Keratinocyte (primary cell): ENCODE measurements at regions not wholly inside any gene's neighbourhood (a gene's known extent, or its start where the extent isn't known, plus 50 kb on each side); places are given as distances from the start of the nearest gene placed in this dataset.

Experiments used
- DNase-seq: peaks from one replicate; pipeline ENCODE4 v3.0.0-alpha.2; 2011; ENCODE audit warnings: low read depth, missing footprints, low spot score
- FAIRE-seq: peaks from 2 replicates; lab custom pipeline; 2011; peaks lifted over from hg19 to GRCh38; lab: Jason Lieb, UNC
- H2AFZ ChIP-seq: 2 replicates; pipeline ENCODE4 v1.6.0; 2012; ENCODE audit warnings: low read length, control low read depth, inconsistent platforms; ENCODE audit not compliant: control insufficient read depth
- H3K27ac ChIP-seq: 2 replicates; pipeline ENCODE4 v1.5.1; 2011; ENCODE audit warnings: low read length; ENCODE audit not compliant: control insufficient read depth, insufficient read depth
- H3K27me3 ChIP-seq: 3 replicates; pipeline ENCODE4 v1.6.0; 2011; ENCODE audit warnings: low read length; ENCODE audit not compliant: control insufficient read depth, insufficient read depth; ENCODE audit errors: extremely low read depth
- H3K36me3 ChIP-seq, 2 experiments: 2 replicates in 1 of 2; 3 replicates in 1 of 2; pipeline ENCODE4 v1.5.1; 2011; ENCODE audit warnings: low read length in 2 of 2, mild to moderate bottlenecking in 1 of 2; ENCODE audit not compliant: control insufficient read depth in 2 of 2, insufficient read depth in 2 of 2; ENCODE audit errors: extremely low read depth in 1 of 2
- H3K4me1 ChIP-seq: 3 replicates; pipeline ENCODE4 v1.5.1; 2011; ENCODE audit warnings: low read length; ENCODE audit not compliant: control insufficient read depth, insufficient read depth; ENCODE audit errors: extremely low read depth
- H3K4me2 ChIP-seq: 3 replicates; pipeline ENCODE4 v1.6.0; 2011; ENCODE audit warnings: low read depth, low read length; ENCODE audit not compliant: control insufficient read depth, insufficient read depth; ENCODE audit errors: extremely low read depth
- H3K4me3 ChIP-seq, 3 experiments: fragments of 200-600 bp in 1 of 3; sonication (generic) in 1 of 3; 2 replicates in 2 of 3; 3 replicates in 1 of 3; pipeline ENCODE4 v1.5.1; 2011 to 2016; ENCODE audit warnings: low read length in 3 of 3, mild to moderate bottlenecking in 3 of 3, control low read depth in 2 of 3, inconsistent platforms in 1 of 3, low read depth in 1 of 3, mixed read lengths in 1 of 3, mixed run types in 1 of 3, moderate library complexity in 1 of 3; ENCODE audit not compliant: control insufficient read depth in 2 of 3, insufficient read depth in 2 of 3; ENCODE audit errors: extremely low read depth in 1 of 3
- H3K79me2 ChIP-seq: 2 replicates; pipeline ENCODE4 v1.6.0; 2012; ENCODE audit warnings: low read length; ENCODE audit not compliant: control insufficient read depth, insufficient read depth
- H3K9ac ChIP-seq: 3 replicates; pipeline ENCODE4 v1.6.0; 2011; ENCODE audit warnings: low read length; ENCODE audit not compliant: control insufficient read depth, insufficient read depth; ENCODE audit errors: extremely low read depth
- H3K9me1 ChIP-seq: 3 replicates; pipeline ENCODE4 v1.6.0; 2011; ENCODE audit warnings: low read length; ENCODE audit not compliant: control insufficient read depth, insufficient read depth; ENCODE audit errors: extremely low read depth
- H3K9me3 ChIP-seq: 2 replicates; pipeline ENCODE4 v1.5.1; 2012; ENCODE audit warnings: low read depth, low read length; ENCODE audit not compliant: control insufficient read depth
- H4K20me1 ChIP-seq: 3 replicates; pipeline ENCODE4 v1.6.0; 2011; ENCODE audit warnings: low read length; ENCODE audit not compliant: control insufficient read depth, insufficient read depth; ENCODE audit errors: extremely low read depth
- EZH2 ChIP-seq: IDR thresholded peaks from one replicate; pipeline ENCODE4 v1.6.1; 2012; ENCODE audit warnings: inconsistent platforms, mild to moderate bottlenecking, low read length, moderate library complexity
- dilution Hi-C: fragments of 300-500 bp; cut with MboI; formaldehyde crosslinking; loops from one replicate; pipeline ENCODE4 v1.7.0; 2020; ENCODE audit warnings: low sequenced_read_pairs; ENCODE audit not compliant: extremely low pct_ligation_motif_present
- TF ChIP-seq, protein P1 (sequence below), 3 experiments: IDR thresholded peaks in 1 of 3; conservative IDR thresholded peaks in 1 of 3; optimal IDR thresholded peaks in 1 of 3; 2 replicates in 2 of 3; 3 replicates in 1 of 3; pipeline versions ENCODE3 to v1.5.1; 2011; ENCODE audit warnings: low read length in 3 of 3, mild to moderate bottlenecking in 3 of 3, moderate library complexity in 2 of 3, control low read depth in 1 of 3, inconsistent platforms in 1 of 3; ENCODE audit not compliant: insufficient read depth in 2 of 3; ENCODE audit errors: extremely low read depth in 1 of 3

DNA sequence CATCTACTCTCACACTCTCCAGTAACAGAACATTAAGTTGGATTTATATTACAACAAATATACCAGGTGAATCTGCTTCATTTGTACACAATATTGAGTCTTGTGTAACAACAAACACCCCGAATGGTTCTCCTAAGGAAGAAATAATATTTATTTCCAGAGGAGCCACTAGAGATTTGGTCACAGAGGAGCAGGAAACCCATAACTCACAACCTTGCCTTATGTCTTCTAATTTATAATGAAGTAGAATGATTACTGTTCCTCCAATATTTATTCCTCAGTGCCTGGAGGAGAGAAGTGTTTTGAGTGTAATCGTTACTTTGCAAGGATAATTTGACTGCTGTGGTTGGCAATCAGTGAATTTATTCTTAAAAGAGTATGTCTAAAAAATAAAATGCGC, 1243.7 kb upstream of the PCDH20 start:
- Histone ChIP-seq H3K36me3 (no peaks in the 10 kb centered on the region), H3K4me2 (no peak overlapping the region), H3K79me2 (no peaks in the 10 kb centered on the region), H3K9me1 (no peaks in the 10 kb centered on the region), H3K9me3 (peaks cover 5% of the 10 kb centered on the region), H4K20me1 (no peaks in the 10 kb centered on the region), H3K9ac (no peak overlapping the region), H3K27me3 (no peaks in the 10 kb centered on the region), H3K4me3 (no peak overlapping the region), H3K4me1 (no peaks in the 10 kb centered on the region), H3K27ac (no peak overlapping the region), H2AFZ (no peak overlapping the region)
- dilution Hi-C loops = no loop called here
- no peak for FAIRE-seq
- no peak for DNase-seq
- no peak for TF ChIP-seq EZH2
- TF ChIP-seq, protein P1, sequence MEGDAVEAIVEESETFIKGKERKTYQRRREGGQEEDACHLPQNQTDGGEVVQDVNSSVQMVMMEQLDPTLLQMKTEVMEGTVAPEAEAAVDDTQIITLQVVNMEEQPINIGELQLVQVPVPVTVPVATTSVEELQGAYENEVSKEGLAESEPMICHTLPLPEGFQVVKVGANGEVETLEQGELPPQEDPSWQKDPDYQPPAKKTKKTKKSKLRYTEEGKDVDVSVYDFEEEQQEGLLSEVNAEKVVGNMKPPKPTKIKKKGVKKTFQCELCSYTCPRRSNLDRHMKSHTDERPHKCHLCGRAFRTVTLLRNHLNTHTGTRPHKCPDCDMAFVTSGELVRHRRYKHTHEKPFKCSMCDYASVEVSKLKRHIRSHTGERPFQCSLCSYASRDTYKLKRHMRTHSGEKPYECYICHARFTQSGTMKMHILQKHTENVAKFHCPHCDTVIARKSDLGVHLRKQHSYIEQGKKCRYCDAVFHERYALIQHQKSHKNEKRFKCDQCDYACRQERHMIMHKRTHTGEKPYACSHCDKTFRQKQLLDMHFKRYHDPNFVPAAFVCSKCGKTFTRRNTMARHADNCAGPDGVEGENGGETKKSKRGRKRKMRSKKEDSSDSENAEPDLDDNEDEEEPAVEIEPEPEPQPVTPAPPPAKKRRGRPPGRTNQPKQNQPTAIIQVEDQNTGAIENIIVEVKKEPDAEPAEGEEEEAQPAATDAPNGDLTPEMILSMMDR (optimal IDR thresholded peaks at IDR 0.05 in 1 of 3, IDR thresholded peaks at IDR 0.05 in 1 of 3, conservative IDR thresholded peaks at IDR 0.05 in 1 of 3; ENCODE audit: extremely low read depth in 1 of 3, insufficient read depth in 2 of 3, low read length in 3 of 3) = no peak

DNA sequence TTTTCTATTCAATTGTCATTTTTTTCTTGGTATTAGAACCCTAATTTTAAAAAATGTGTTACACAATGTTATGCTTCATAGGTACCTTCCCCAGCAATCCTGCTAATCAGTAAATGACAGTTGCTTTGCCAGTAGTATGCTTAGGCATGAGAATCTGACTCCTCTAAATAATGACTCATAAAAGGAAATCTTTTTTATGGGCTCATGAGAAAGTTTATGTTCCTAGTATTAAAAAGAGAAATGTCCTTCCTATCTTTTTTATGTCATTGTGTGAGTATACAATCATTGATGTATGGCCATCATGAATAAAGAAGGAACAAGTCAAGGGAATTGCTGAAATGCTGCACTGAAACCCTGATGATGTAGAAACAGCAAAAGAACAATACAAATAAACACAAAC, 1237.7 kb upstream of the PCDH20 start:
- Histone ChIP-seq H3K27ac (no peak overlapping the region), H3K4me2 (no peak overlapping the region), H4K20me1 (no peaks in the 10 kb centered on the region), H3K9me1 (no peaks in the 10 kb centered on the region), H3K9me3 (peaks cover 5% of the 10 kb centered on the region), H2AFZ (no peak overlapping the region), H3K36me3 (no peaks in the 10 kb centered on the region), H3K79me2 (no peaks in the 10 kb centered on the region), H3K4me3 (no peak overlapping the region), H3K27me3 (no peaks in the 10 kb centered on the region), H3K4me1 (no peaks in the 10 kb centered on the region), H3K9ac (no peak overlapping the region)
- TF ChIP-seq, protein P1 (optimal IDR thresholded peaks at IDR 0.05 in 1 of 3, IDR thresholded peaks at IDR 0.05 in 1 of 3, conservative IDR thresholded peaks at IDR 0.05 in 1 of 3; ENCODE audit: extremely low read depth in 1 of 3, insufficient read depth in 2 of 3, low read length in 3 of 3) = no peak
- no peak for TF ChIP-seq EZH2
- dilution Hi-C loops = no loop called here
- FAIRE-seq (no peak), DNase-seq (no peak)
